Nephron (organoid): ENCODE measurements at regions not wholly inside any gene's neighbourhood (a gene's known extent, or its start where the extent isn't known, plus 50 kb on each side); places are given as distances from the start of the nearest gene placed in this dataset.

Experiments
- H3K27ac Mint-ChIP-seq, 3 experiments: 2 replicates each; pipeline ENCODE4 v1.8.0; 2020; ENCODE audit warnings: mixed read lengths in 3 of 3, mild to moderate bottlenecking in 2 of 3, moderate library complexity in 1 of 3
- H3K27me3 Mint-ChIP-seq: 2 replicates; pipeline ENCODE4 v1.8.0; 2021; ENCODE audit warnings: low read depth, mild to moderate bottlenecking, moderate library complexity, mixed read lengths
- H3K36me3 Mint-ChIP-seq: 2 replicates; pipeline ENCODE4 v1.8.0; 2020; ENCODE audit warnings: low read depth, mixed read lengths
- H3K4me1 Mint-ChIP-seq: 2 replicates; pipeline ENCODE4 v1.8.0; 2020; ENCODE audit warnings: mixed read lengths
- H3K4me3 Mint-ChIP-seq, 3 experiments: 2 replicates each; pipeline ENCODE4 v1.8.0; 2020; ENCODE audit warnings: mild to moderate bottlenecking in 3 of 3, mixed read lengths in 3 of 3, moderate library complexity in 2 of 3
- H3K9me3 Mint-ChIP-seq: 2 replicates; pipeline ENCODE4 v1.8.0; 2020; ENCODE audit warnings: mixed read lengths
- TF ChIP-seq, protein P1 (sequence below), 3 experiments: fragments of 200-600 bp; sonication (generic); IDR thresholded peaks; one replicate each; pipeline ENCODE4 v1.5.0; 2021; ENCODE audit warnings: antibody characterized with exemption in 3 of 3; ENCODE audit not compliant: unreplicated experiment in 3 of 3

DNA sequence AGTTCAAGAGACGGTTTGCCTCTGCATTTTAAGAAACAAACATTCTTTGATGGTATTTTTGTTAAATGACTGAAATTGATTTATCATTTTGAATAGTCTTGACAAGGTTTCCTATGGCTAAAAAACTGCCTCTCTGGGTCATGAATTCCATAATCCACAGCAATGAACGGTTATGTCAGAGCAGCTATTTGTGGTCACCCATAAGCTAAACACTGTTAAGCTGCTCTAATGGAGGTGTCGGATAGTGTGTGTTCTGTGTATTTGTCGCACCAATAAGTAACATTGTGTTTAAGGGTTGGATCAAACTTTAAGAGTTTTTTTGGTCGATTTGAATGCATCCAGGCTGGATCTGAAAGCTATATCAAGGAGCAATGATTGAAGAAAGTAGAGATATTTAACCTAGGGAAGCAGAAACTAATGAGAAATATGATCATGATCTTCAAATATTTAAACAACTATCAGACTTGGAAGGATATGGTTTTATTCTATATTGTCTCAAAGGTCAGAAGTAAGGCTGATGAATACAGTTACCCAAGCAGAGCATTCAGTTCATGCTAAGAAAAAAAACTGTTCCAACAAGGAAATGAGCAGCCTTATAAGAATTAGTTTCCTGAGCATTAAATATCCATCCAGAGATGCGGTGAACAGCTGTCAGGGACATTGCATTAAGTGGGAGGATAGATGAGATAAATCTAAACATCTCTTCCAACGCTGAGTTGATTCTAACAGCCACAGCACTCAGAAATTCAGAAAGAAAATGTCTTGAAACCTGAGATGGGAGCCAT, 232.3 kb upstream of the RPS6KA3 start:
- Mint-ChIP-seq H3K36me3 (no peaks in the 10 kb centered on the region), H3K27me3 (no peaks in the 10 kb centered on the region), H3K27ac (no peak overlapping the region), H3K9me3 (no peaks in the 10 kb centered on the region), H3K4me3 (no peak overlapping the region), H3K4me1 (peaks cover 11% of the 10 kb centered on the region)
- TF ChIP-seq, protein P1, sequence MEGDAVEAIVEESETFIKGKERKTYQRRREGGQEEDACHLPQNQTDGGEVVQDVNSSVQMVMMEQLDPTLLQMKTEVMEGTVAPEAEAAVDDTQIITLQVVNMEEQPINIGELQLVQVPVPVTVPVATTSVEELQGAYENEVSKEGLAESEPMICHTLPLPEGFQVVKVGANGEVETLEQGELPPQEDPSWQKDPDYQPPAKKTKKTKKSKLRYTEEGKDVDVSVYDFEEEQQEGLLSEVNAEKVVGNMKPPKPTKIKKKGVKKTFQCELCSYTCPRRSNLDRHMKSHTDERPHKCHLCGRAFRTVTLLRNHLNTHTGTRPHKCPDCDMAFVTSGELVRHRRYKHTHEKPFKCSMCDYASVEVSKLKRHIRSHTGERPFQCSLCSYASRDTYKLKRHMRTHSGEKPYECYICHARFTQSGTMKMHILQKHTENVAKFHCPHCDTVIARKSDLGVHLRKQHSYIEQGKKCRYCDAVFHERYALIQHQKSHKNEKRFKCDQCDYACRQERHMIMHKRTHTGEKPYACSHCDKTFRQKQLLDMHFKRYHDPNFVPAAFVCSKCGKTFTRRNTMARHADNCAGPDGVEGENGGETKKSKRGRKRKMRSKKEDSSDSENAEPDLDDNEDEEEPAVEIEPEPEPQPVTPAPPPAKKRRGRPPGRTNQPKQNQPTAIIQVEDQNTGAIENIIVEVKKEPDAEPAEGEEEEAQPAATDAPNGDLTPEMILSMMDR (IDR thresholded peaks at IDR 0.05; ENCODE audit: unreplicated experiment in 3 of 3), result no peak

DNA sequence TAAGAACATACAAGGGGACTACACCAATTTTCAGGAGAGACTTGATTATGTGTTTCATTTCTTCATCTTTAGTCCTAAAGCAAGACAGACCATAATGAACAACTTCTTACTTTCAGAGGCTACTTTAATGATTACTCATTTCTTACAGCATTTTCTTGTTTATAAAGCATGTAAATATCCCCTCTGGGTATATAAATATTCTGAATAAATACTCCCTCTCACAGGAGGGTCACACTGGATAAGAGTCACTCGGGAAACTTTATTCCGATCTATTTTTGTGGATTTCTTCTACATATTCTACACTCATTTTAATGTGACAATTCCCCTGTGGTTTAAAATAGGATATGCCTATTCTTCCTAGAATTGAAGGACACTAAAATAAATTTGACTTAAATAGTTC, 228.9 kb upstream of the RPS6KA3 start:
- Mint-ChIP-seq H3K4me3 (no peak overlapping the region), H3K9me3 (no peaks in the 10 kb centered on the region), H3K27ac (no peak overlapping the region), H3K27me3 (no peaks in the 10 kb centered on the region), H3K4me1 (peaks cover 11% of the 10 kb centered on the region), H3K36me3 (no peaks in the 10 kb centered on the region)
- TF ChIP-seq, protein P1 (IDR thresholded peaks at IDR 0.05; ENCODE audit: unreplicated experiment in 3 of 3), result no peak

DNA sequence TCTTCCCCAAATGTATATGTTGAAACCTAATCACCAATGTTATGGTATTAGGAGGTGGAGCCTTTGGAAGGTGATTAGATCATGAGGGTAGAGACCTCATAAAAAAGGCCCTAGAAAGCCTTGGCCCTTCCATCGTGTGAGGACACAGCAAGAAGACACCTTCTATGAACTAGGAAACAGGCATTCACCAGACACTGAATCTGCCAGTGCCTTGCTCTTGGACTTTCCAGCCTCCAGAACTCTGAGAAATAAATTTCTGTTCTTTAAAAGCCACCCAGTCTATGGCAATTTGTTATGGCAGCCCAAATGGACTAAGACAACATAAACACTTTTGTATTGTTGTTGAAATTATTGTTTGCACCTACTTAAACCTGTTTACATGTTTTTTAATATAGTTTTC, 221.8 kb upstream of the RPS6KA3 start:
- no peaks in the 10 kb centered on the region for H3K27me3 Mint-ChIP-seq
- TF ChIP-seq, protein P1 (IDR thresholded peaks at IDR 0.05; ENCODE audit: unreplicated experiment in 3 of 3), result no peak
- no peaks in the 10 kb centered on the region for H3K36me3 Mint-ChIP-seq
- no peaks in the 10 kb centered on the region for H3K4me1 Mint-ChIP-seq
- H3K27ac Mint-ChIP-seq, result no peak overlapping the region
- H3K4me3 Mint-ChIP-seq, result no peak overlapping the region
- no peaks in the 10 kb centered on the region for H3K9me3 Mint-ChIP-seq

- Mint-ChIP-seq H3K27ac (no peak overlapping the region), H3K9me3 (no peaks in the 10 kb centered on the region), H3K4me3 (no peak overlapping the region), H3K27me3 (no peaks in the 10 kb centered on the region), H3K4me1 (no peaks in the 10 kb centered on the region), H3K36me3 (no peaks in the 10 kb centered on the region)
- TF ChIP-seq, protein P1 (IDR thresholded peaks at IDR 0.05; ENCODE audit: unreplicated experiment in 3 of 3), result no peak
Measured at GRCh38 chrX:20487227-20487626, 220.5 kb upstream of the RPS6KA3 start.

DNA sequence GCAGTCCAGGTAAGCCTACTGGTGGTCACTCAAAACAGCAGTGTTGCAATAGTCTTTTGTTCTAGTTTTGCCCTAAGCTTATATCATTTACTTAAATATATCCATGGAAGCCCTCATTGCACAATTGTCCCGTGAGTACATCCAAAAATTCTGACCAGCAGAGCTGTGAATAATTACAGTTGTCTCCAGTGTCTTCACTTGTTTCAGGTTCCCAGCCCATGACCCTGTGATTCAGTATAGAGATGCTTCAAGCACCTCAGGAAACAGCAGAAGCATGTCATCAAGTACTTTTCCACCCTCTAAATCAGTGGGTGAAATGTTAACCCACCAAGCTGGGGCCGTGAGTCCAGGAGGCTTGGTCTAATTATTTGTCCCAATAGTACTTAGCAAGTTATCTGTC, 214.9 kb upstream of the RPS6KA3 start:
- H3K36me3 Mint-ChIP-seq, result no peaks in the 10 kb centered on the region
- H3K4me1 Mint-ChIP-seq, result no peaks in the 10 kb centered on the region
- H3K9me3 Mint-ChIP-seq, result no peaks in the 10 kb centered on the region
- no peak overlapping the region for H3K27ac Mint-ChIP-seq
- no peaks in the 10 kb centered on the region for H3K27me3 Mint-ChIP-seq
- TF ChIP-seq, protein P1 (IDR thresholded peaks at IDR 0.05; ENCODE audit: unreplicated experiment in 3 of 3), result no peak
- no peak overlapping the region for H3K4me3 Mint-ChIP-seq

- Mint-ChIP-seq H3K4me3 (no peak overlapping the region), H3K9me3 (no peaks in the 10 kb centered on the region), H3K36me3 (no peaks in the 10 kb centered on the region), H3K27me3 (no peaks in the 10 kb centered on the region), H3K4me1 (no peaks in the 10 kb centered on the region), H3K27ac (no peak overlapping the region)
- TF ChIP-seq, protein P1 (IDR thresholded peaks at IDR 0.05; ENCODE audit: unreplicated experiment in 3 of 3), result no peak
Measured at GRCh38 chrX:20479896-20480295, 213.2 kb upstream of the RPS6KA3 start.
